ENCODE measurements at regions not wholly inside any gene's neighbourhood (a gene's known extent, or its start where the extent isn't known, plus 50 kb on each side); places are given as distances from the start of the nearest gene placed in this dataset.

DNA sequence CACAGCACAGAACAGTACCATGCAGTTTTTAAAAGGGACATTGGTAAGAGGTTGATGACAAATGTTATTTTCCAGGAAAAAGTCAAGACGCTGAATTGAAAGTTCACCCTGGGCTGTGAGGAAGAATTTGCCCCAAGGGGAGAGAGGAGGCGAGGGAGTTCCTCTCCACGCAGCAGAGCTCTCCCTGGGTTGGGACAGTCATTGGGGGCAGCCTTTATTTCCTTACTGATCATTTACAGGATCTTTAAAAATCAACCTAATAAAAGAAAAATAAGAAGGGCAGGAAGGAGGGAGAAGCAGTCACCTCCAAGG is 49.9 kb upstream of the WNT7B start:
- no peak for TF ChIP-seq CTCF (conservative IDR thresholded peaks at IDR 0.05; ENCODE audit: low read length)
- no peak for TF ChIP-seq EZH2phosphoT487 (IDR thresholded peaks at IDR 0.05; ENCODE audit: borderline replicate concordance)
